Sigmoid colon (tissue), 4 donors: ENCODE measurements at regions not wholly inside any gene's neighbourhood (a gene's known extent, or its start where the extent isn't known, plus 50 kb on each side); places are given as distances from the start of the nearest gene placed in this dataset.

Experiments
- CTCF ChIP-seq, 4 experiments: fragments of 450-650 bp in 3 of 4; fragments of 200-600 bp in 1 of 4; IDR thresholded peaks; one replicate each; pipeline ENCODE4 v1.5.1; 2016 to 2019; ENCODE audit warnings: antibody characterized with exemption in 4 of 4, mild to moderate bottlenecking in 3 of 4, moderate library complexity in 2 of 4
- POLR2AphosphoS5 ChIP-seq, 4 donors: sonication (generic); formaldehyde crosslinking; IDR thresholded peaks; one replicate each; pipeline ENCODE4 v1.6.1; 2017; ENCODE audit warnings: antibody characterized with exemption in 4 of 4

GRCh38 chr6:81495999-81496398 lies 256.5 kb downstream of the TENT5A start:
- TF ChIP-seq POLR2AphosphoS5 (IDR thresholded peaks at IDR 0.05), result no peak
- TF ChIP-seq CTCF (IDR thresholded peaks at IDR 0.05), result no peak
